ENCODE measurements at regions not wholly inside any gene's neighbourhood (a gene's known extent, or its start where the extent isn't known, plus 50 kb on each side); places are given as distances from the start of the nearest gene placed in this dataset.

DNA sequence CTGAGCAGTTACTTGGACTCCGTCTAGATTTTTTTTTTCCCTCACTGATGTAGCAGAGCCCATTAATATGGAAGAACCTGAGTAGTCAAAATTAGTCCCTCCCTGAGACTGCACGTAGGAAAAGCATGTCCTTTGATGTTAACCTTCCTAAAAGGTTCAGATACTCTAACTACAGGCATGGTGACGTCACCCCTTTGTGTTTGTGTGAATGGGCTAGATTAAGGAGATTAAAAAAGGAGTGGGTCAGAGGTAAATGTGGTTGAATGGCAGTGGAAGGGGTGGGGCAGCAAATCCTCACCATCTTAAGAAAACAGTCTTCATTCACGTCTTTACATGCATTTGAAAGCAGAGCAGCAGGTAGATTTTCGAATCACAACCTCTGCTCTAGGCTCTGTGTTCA is 521.1 kb downstream of the TFAP2B start:
- no peaks in the 10 kb centered on the region for H3K9me3 ChIP-seq (ENCODE audit: control insufficient read depth, insufficient read depth, low read depth, low read length)
- H3K27me3 ChIP-seq (ENCODE audit: control insufficient read depth, insufficient read depth, low read length): no peaks in the 10 kb centered on the region
- no peak overlapping the region for H3K9ac ChIP-seq (ENCODE audit: low read length)
- H3K4me3 ChIP-seq (ENCODE audit: low read depth, low read length): no peak overlapping the region; the same call in 1 of the 2 replicates
- peaks cover 11% of the 10 kb centered on the region; the same call in 1 of the 2 replicates for H3K4me1 ChIP-seq (ENCODE audit: control insufficient read depth, insufficient read depth, low read length)
- no peaks in the 10 kb centered on the region for H3K36me3 ChIP-seq (ENCODE audit: control insufficient read depth, insufficient read depth, low read length)
- no peak overlapping the region for H3K27ac ChIP-seq (ENCODE audit: low read depth, low read length)

DNA sequence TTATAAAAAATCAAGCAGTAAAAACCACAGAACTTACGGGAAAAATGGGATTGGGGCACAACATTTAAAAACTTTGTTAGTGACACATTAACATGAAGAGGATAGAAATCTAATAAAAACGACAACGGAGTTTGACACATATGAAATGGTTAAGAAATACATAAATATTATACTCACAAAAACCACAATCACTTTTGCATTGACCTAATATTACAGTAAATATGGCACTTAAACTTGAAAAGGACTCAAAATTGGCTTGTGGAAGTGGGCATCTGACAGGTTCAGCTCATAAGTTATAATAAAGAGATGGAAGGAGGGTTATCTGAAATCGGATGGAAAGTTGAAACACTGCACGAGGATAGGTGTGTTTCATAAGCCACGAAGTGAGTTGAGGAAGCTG is 523.7 kb downstream of the TFAP2B start:
- Histone ChIP-seq H3K9me3 (ENCODE audit: control insufficient read depth, insufficient read depth, low read depth, low read length) (no peaks in the 10 kb centered on the region), H3K27me3 (ENCODE audit: control insufficient read depth, insufficient read depth, low read length) (no peaks in the 10 kb centered on the region), H3K4me3 (ENCODE audit: low read depth, low read length) (no peak overlapping the region), H3K27ac (ENCODE audit: low read depth, low read length) (no peak overlapping the region), H3K4me1 (ENCODE audit: control insufficient read depth, insufficient read depth, low read length) (peaks cover 11% of the 10 kb centered on the region; the same call in 1 of the 2 replicates), H3K36me3 (ENCODE audit: control insufficient read depth, insufficient read depth, low read length) (no peaks in the 10 kb centered on the region), H3K9ac (ENCODE audit: low read length) (no peak overlapping the region)

DNA sequence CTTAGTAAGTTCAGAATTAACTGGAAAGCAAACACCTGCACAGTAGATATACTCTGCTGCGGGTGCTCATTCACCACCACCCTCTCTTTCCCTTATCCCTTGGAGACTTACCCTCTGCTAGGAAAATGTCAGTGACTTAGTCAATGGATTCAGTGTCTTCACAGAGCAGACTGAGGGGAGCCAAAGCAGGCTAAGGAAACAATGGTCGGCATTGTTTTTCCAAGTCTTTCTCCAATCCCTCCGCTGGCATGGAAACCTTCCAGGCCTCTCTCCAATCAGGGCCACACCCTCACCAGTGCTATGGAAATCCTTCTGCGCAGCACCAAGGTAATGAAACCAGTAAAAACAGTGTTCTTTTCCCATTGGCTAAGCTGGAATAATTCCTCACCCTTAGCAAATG is 531.2 kb downstream of the TFAP2B start:
- H3K4me3 ChIP-seq (ENCODE audit: low read depth, low read length): no peak overlapping the region
- H3K4me1 ChIP-seq (ENCODE audit: control insufficient read depth, insufficient read depth, low read length): no peaks in the 10 kb centered on the region
- no peak overlapping the region for H3K27ac ChIP-seq (ENCODE audit: low read depth, low read length)
- no peaks in the 10 kb centered on the region for H3K9me3 ChIP-seq (ENCODE audit: control insufficient read depth, insufficient read depth, low read depth, low read length)
- no peaks in the 10 kb centered on the region for H3K27me3 ChIP-seq (ENCODE audit: control insufficient read depth, insufficient read depth, low read length)
- no peaks in the 10 kb centered on the region for H3K36me3 ChIP-seq (ENCODE audit: control insufficient read depth, insufficient read depth, low read length)
- no peak overlapping the region for H3K9ac ChIP-seq (ENCODE audit: low read length)

DNA sequence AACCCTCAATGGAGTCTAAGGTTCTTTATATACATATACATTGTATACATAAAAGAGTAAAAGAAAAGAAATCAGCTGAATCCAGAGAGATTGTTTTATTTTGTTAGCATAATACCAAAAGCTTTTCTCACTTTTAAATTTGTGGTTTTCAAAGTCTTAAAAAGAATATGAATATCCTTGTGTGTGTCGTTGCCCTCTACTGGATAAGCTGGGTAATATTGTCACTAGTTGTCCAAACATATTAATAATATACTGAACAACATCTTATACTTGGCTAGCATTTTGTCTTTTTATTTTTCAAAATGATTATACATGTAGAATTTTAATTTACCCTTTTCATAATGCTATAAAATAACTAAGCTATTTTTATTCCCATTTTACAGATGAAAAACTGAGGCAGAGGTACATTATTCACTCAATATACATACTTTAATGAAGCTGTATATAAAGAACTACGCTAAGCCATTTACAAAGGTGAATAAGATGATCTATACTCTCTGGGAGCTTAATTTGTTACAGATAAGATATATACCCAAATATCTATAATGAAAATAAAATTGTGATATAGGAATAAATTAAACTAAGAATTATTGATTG is 531.7 kb downstream of the TFAP2B start:
- Histone ChIP-seq H3K36me3 (ENCODE audit: control insufficient read depth, insufficient read depth, low read length) (no peaks in the 10 kb centered on the region), H3K9ac (ENCODE audit: low read length) (no peak overlapping the region), H3K4me1 (ENCODE audit: control insufficient read depth, insufficient read depth, low read length) (no peaks in the 10 kb centered on the region), H3K27ac (ENCODE audit: low read depth, low read length) (no peak overlapping the region), H3K9me3 (ENCODE audit: control insufficient read depth, insufficient read depth, low read depth, low read length) (no peaks in the 10 kb centered on the region), H3K27me3 (ENCODE audit: control insufficient read depth, insufficient read depth, low read length) (no peaks in the 10 kb centered on the region), H3K4me3 (ENCODE audit: low read depth, low read length) (no peak overlapping the region)

DNA sequence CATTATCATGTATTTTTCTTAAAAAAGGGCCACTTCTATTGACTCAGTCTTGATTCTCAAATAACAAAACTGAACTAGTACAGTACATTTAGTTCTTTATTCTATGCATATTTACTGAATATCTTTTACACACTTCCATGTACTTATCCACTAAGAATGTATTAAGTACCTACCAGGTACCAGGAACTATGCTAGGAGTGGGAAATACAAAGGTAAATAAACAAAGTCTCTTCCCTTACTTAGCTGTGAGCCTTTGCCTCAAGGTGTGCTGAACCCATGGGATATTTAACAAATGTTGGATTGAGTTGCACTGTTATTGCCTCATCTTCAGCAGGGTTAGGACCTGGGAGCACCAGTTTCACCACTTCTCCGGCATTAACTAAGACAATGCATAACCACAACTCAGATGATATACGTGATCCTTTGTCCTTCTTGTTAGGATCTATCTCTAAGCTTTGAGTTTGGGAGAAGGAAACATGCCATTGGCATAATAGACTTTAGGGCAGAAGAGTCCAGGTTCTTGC is 533.9 kb downstream of the TFAP2B start:
- H3K27ac ChIP-seq (ENCODE audit: low read depth, low read length): no peak overlapping the region
- no peaks in the 10 kb centered on the region for H3K9me3 ChIP-seq (ENCODE audit: control insufficient read depth, insufficient read depth, low read depth, low read length)
- H3K4me3 ChIP-seq (ENCODE audit: low read depth, low read length): no peak overlapping the region
- H3K9ac ChIP-seq (ENCODE audit: low read length): no peak overlapping the region
- no peaks in the 10 kb centered on the region for H3K36me3 ChIP-seq (ENCODE audit: control insufficient read depth, insufficient read depth, low read length)
- no peaks in the 10 kb centered on the region for H3K4me1 ChIP-seq (ENCODE audit: control insufficient read depth, insufficient read depth, low read length)
- no peaks in the 10 kb centered on the region for H3K27me3 ChIP-seq (ENCODE audit: control insufficient read depth, insufficient read depth, low read length)

DNA sequence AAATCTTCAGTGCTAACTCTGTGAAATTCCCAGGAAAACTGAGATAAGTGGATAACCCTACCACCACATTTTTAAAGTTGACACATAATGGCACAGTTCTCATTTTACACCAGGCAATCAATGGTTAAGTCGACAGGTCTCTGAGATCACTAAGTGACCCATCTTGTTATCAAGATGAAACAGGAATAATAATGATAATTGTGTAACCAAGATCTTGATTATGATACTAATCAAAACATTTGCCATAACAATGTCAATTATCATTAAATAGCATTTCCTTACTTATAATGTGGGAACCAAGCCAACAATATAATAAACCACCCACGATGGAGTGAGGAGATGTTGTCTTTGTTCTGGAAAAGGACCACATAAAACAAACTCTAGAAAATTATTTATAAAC is 541.6 kb downstream of the TFAP2B start:
- no peak overlapping the region for H3K9ac ChIP-seq (ENCODE audit: low read length)
- no peaks in the 10 kb centered on the region for H3K27me3 ChIP-seq (ENCODE audit: control insufficient read depth, insufficient read depth, low read length)
- no peak overlapping the region for H3K4me3 ChIP-seq (ENCODE audit: low read depth, low read length)
- no peaks in the 10 kb centered on the region for H3K9me3 ChIP-seq (ENCODE audit: control insufficient read depth, insufficient read depth, low read depth, low read length)
- no peak overlapping the region for H3K27ac ChIP-seq (ENCODE audit: low read depth, low read length)
- H3K4me1 ChIP-seq (ENCODE audit: control insufficient read depth, insufficient read depth, low read length): no peaks in the 10 kb centered on the region
- no peaks in the 10 kb centered on the region for H3K36me3 ChIP-seq (ENCODE audit: control insufficient read depth, insufficient read depth, low read length)

DNA sequence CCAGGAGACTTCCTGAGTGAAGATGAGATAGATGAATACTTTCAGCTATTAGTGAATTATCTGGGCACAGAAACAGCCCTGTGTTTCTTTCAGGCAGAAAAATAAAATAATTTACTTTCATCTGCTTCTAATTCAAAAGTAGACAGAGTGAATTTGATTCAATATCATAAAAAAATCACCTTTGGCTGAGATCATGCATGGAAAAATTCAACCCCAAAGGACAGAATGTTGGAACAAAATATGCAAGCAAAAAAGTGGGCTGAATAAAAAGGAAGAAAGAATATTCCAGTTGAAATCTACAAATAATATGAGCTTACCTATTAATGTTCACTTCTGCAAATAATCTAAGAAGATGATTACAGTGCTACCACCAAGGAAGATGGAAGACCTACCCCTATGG is 546.9 kb downstream of the TFAP2B start:
- Histone ChIP-seq H3K36me3 (ENCODE audit: control insufficient read depth, insufficient read depth, low read length) (no peaks in the 10 kb centered on the region), H3K4me1 (ENCODE audit: control insufficient read depth, insufficient read depth, low read length) (no peaks in the 10 kb centered on the region), H3K27ac (ENCODE audit: low read depth, low read length) (no peak overlapping the region), H3K9ac (ENCODE audit: low read length) (no peak overlapping the region), H3K4me3 (ENCODE audit: low read depth, low read length) (no peak overlapping the region), H3K27me3 (ENCODE audit: control insufficient read depth, insufficient read depth, low read length) (no peaks in the 10 kb centered on the region), H3K9me3 (ENCODE audit: control insufficient read depth, insufficient read depth, low read depth, low read length) (no peaks in the 10 kb centered on the region)

DNA sequence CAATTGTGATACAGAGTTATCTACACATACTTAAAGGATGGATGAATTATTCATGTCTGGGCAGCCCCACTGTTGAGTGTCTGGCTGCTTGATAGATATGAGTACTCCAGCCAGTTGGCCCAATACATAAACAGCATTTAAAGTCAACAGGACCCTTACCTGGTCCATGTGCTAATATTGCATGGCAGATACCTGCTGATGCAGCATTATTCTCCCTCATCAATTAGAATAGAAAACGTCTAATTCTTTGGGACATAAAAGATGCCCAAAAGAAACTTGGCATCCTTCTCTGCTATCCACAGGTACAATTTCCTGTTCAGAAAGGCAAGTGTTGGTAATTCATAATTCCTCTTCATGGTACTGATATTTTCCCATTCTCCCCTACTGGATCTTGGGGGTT is 550.8 kb downstream of the TFAP2B start:
- Histone ChIP-seq H3K4me3 (ENCODE audit: low read depth, low read length) (no peak overlapping the region), H3K9me3 (ENCODE audit: control insufficient read depth, insufficient read depth, low read depth, low read length) (no peaks in the 10 kb centered on the region), H3K27me3 (ENCODE audit: control insufficient read depth, insufficient read depth, low read length) (no peaks in the 10 kb centered on the region), H3K4me1 (ENCODE audit: control insufficient read depth, insufficient read depth, low read length) (no peaks in the 10 kb centered on the region), H3K27ac (ENCODE audit: low read depth, low read length) (no peak overlapping the region), H3K9ac (ENCODE audit: low read length) (no peak overlapping the region), H3K36me3 (ENCODE audit: control insufficient read depth, insufficient read depth, low read length) (no peaks in the 10 kb centered on the region)

DNA sequence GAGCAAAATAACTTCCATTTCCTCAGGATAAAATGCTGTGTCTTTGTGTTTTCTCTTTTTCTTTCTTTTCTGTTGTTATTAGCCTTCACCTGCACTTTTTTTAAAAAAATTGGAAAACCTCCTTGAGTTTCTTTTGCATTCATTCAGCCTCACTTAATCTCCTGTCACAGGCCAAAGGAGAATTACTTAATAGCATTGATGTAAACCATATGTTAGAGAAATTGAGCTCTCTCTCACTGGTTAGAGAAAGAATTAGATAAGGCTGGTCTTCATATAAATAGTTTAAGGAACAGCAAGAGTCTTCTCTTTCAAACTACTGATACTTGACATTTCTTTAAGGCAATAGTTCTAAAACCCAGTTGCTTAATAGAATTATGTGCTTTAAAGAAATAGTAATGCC is 564.2 kb downstream of the TFAP2B start:
- Histone ChIP-seq H3K36me3 (ENCODE audit: control insufficient read depth, insufficient read depth, low read length) (no peaks in the 10 kb centered on the region), H3K27me3 (ENCODE audit: control insufficient read depth, insufficient read depth, low read length) (no peaks in the 10 kb centered on the region), H3K4me1 (ENCODE audit: control insufficient read depth, insufficient read depth, low read length) (no peaks in the 10 kb centered on the region), H3K4me3 (ENCODE audit: low read depth, low read length) (no peak overlapping the region), H3K9ac (ENCODE audit: low read length) (no peak overlapping the region), H3K9me3 (ENCODE audit: control insufficient read depth, insufficient read depth, low read depth, low read length) (0 out of 2 replicates have a peak, but pooled peaks cover 2% of the 10 kb centered on the region), H3K27ac (ENCODE audit: low read depth, low read length) (no peak overlapping the region)

DNA sequence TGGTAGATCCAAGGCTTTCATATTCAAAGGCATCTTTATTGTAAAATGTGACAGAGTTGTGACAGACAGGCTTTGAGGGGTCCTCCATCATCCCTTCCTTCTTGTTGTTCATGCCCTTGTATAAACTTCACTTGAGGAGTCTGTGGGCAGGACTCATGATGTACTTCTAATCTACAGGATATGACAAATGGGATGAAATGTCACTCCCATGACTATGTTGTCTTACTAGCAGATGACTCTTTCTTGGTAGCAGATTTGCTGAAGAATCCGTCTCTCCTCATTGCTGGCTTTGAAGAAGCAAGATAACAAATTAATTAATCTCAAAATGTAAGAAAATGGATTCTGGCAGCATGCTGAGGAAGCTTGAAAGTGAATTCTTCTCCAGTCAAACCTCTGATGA is 566.1 kb downstream of the TFAP2B start:
- no peak overlapping the region for H3K27ac ChIP-seq (ENCODE audit: low read depth, low read length)
- 0 out of 2 replicates have a peak, but pooled peaks cover 2% of the 10 kb centered on the region for H3K9me3 ChIP-seq (ENCODE audit: control insufficient read depth, insufficient read depth, low read depth, low read length)
- H3K9ac ChIP-seq (ENCODE audit: low read length): no peak overlapping the region
- no peaks in the 10 kb centered on the region for H3K4me1 ChIP-seq (ENCODE audit: control insufficient read depth, insufficient read depth, low read length)
- no peaks in the 10 kb centered on the region for H3K27me3 ChIP-seq (ENCODE audit: control insufficient read depth, insufficient read depth, low read length)
- no peak overlapping the region for H3K4me3 ChIP-seq (ENCODE audit: low read depth, low read length)
- no peaks in the 10 kb centered on the region for H3K36me3 ChIP-seq (ENCODE audit: control insufficient read depth, insufficient read depth, low read length)

DNA sequence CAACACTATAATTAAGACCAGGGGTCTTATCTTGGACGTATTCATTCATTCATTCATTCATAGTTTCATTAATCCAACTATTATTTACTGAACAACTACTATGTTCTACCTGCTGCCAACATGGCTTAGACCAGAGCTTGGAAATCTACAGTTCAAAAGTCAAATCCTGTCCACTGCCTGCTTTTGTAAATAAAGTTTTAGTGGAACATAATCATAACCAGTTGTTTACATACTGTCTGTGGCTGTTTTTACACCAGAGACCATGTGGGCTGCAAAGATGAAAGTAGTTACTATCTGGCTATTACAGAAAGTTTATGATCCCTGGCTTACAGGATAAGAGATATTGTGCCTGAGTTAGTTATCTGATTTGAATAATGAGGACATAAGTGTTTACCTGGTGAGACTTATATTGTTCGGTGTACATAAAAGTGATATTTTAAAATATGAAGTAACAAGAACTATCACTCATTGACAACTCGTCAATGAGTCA is 567.7 kb downstream of the TFAP2B start:
- Histone ChIP-seq H3K4me3 (ENCODE audit: low read depth, low read length) (no peak overlapping the region), H3K9ac (ENCODE audit: low read length) (no peak overlapping the region), H3K27me3 (ENCODE audit: control insufficient read depth, insufficient read depth, low read length) (no peaks in the 10 kb centered on the region), H3K4me1 (ENCODE audit: control insufficient read depth, insufficient read depth, low read length) (no peaks in the 10 kb centered on the region), H3K36me3 (ENCODE audit: control insufficient read depth, insufficient read depth, low read length) (no peaks in the 10 kb centered on the region), H3K27ac (ENCODE audit: low read depth, low read length) (no peak overlapping the region), H3K9me3 (ENCODE audit: control insufficient read depth, insufficient read depth, low read depth, low read length) (0 out of 2 replicates have a peak, but pooled peaks cover 2% of the 10 kb centered on the region)
